GM19438 (cell line): ENCODE measurements at regions not wholly inside any gene's neighbourhood (a gene's known extent, or its start where the extent isn't known, plus 50 kb on each side); places are given as distances from the start of the nearest gene placed in this dataset.
A peak's percentile ranks its signal among the peaks of the same experiment; 100 is the strongest.

Experiments used
- ATAC-seq: cut with Tn5 transposase; IDR thresholded peaks from one replicate; pipeline ENCODE4 v1.9.1; 2021; ENCODE audit warnings: low read depth; ENCODE audit not compliant: unreplicated experiment

DNA sequence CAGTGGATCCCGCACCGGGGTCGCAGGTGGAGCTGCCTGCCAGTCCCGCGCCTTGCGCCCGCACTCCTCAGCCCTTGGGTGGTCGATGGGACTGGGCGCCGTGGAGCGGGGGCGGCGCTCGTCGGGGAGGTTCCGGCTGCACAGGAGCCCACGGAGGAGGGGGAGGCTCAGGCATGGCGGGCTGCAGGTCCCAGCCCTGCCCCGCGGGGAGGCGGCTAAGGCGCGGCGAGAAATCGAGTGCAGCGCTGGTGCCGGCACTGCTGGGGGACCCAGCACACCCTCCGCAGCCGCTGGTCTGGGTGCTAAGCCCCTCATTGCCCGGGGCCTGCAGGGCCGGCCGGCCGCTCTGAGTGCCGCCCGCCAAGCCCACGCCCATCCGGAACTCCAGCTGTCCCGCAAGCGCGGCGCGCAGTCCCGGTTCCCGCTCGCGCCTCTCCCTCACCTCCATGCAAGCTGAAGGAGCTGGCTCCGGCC, 120.6 kb upstream of the MEF2C start:
- no peak for ATAC-seq

DNA sequence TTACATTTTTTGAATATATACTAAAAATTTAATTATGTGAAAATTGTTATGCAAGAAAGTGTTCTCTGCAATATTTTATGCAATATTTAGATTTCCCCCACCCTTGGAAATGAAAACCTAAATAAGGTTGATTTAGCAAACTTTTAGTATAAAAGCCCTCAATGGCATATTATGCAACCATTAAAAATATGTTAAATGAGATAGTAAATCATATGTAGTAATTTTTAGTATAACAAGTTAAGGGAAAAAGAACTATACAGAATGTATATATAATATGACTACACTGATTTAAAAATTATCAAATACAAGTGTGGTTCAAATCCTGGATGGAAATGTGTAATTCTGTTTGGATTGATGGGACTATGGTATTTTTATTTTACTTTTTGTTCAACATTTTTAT, 116.9 kb upstream of the MEF2C start:
- ATAC-seq: no peak

DNA sequence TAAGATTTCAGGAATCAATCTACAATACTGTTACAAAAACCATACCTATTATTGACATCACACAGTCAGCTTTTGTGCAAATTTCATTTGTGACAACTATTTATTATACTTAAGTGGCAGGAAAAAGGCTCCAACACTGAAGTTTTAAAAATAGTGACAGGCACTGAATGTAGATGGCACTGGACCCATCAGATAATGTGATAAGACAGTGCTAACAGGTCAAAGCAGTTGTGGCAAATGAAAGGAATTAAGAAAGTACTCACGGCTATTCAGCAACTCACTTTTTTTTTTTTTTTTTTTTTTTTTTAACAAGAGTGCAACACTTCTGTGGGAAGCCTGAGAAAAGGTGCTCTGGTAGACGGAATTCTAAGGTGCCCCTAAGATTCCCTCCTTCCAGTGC, 115.0 kb upstream of the MEF2C start:
- no peak for ATAC-seq

DNA sequence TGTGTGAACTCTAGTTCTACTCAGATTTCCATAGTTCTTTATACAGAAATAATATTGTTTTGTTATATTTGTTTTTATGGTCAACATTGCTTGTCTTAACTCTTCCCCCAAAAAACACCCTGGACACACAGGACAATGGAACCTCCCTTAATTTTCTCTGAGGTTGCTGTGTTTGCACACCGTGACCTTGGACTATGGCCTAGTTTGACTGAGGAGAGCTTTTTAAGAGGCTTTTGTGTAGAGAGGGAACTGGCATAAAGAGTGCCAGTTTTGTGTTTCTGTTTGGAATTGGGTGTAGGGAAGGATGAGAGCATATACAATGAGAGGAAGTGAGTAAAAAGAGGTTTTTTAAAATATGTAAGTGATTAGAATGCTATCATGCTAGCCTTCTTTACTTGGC, 101.1 kb upstream of the MEF2C start:
- ATAC-seq: no peak

DNA sequence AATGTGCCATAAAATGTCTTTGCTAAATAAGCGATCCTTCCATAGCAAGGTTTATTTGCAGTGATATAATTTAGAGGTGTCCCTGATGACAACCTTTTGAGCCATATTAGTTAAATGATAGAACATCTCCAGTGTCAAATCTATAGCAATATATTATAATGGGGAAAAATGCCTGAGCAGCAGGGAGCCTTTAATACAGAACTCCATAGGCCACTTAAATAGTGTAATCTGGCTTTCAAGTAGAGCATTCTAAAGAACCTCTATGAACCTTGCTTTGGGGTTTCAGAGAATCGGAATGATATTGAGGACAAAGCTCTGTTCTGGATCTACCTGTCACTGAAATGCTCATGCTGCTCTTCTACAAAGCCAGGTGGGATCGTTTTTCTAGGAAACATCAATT, 96.7 kb upstream of the MEF2C start:
- no peak for ATAC-seq

DNA sequence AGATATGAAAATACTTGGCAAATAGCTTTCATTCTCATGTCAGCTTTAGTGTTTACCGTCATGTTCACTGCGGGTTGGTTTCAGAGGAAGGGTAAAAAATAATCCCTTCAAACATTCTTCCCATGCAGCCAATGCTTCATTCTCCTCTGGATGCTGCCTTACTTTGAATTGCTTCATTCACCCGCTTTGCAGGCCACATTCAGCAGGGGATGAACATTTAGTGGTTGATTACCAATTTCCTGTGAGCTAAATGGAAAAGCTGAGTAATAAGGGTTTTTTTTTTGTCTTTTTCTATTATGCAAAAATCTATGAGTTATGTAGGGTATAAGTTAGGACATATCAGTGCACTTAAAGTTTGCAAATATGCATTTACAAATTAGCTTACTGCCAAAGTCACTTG, 96.3 kb upstream of the MEF2C start:
- ATAC-seq: no peak

DNA sequence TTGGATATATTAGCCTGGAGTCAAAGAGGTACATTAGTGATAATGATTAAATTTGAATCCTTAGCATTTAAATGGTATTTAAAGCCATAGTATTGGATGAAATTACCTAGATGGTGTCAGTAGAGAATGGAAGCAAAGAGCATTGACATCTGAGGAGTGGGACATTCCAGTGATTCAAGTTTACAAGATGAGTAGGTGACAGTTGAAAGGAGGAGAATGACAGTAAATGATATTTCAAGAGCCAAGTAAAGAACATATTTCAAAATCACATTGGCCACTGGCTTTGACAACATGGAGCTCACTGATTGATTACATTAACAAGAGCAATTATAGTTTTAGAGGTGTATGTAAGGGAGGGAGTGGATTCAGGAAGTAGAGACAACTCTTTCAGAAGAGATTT, 93.9 kb upstream of the MEF2C start:
- ATAC-seq: no peak

DNA sequence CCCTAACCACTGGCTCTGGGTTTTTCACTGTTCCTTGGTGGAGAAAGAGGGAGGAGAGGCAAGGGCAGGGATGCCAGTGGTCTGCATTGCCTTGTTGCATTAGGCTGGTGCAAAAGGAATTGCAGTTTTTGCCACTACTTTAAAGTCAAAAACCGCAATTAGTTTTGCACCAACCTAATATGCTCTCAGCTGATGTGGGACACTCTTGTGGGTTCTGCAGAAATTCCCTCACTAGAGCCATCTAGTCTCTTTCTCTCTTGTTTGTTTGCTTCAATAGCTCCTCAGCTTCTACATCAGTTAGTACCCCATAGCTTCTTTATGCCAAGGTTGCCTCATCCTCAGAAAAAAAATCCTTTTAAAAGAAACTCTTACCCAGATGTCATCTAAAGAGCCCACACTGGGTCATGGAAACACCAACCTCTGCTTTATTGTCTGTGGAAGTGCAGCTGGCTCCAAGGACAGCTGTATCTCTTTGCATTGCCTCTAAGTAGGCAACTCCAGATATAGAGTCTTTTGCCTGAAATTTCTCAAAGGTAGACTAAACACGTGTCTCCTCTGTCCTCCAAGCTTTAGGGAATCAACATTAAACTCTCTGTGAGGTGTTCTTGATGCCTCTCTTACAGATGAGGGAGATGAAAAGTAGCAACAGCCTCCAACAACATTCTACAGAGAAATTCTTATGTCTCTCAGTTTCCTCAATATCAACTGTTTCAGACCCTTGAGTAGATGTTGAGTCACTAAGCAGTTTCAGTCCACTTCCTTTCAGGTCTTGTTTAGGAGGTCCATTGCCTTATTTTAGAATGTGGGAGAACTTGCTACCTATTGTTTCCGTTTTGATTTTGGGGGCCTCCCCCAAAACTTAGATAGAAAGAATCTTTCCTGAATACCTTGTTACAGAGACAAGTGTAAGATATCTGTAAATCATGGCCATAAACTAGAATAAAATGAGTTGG, 84.9 kb upstream of the MEF2C start:
- ATAC-seq: peak; percentile 83

DNA sequence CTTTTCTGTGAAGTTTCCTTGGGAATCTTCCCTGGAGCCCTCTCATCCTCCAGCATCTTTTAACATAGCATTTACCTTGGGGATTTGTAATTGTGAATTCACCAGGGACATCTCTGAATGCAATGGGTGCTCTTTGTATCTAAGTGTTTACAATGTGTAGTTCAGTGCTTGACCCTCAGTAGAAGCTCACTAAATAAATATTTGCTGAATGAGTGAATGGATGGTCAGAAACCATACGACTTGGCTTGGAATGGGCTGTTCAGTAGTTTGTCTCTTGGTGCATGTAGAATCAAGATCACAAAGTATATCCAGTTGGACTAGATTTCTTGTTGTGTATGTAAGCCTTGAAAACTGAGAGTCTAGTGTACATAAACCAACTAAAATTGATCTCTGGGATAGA, 81.8 kb upstream of the MEF2C start:
- no peak for ATAC-seq

DNA sequence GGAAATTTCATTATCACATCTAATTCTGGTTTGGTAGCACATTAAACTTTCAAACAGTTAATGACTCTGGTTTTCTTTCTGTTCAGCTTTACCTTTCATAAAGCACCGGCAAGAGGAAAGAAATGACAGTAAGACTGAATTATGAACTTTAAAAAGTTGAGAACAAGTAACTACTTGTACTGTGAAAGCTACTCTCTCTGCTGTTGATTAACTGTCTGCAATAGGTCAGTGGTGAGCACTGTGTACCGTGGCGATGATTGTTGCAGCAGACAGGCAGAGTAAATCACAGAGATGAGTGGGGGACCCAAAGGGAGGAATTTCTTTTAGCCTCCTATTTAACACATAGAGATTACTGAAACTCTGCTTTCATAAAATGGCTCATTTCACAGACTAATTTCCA, 74.0 kb upstream of the MEF2C start:
- ATAC-seq: no peak

DNA sequence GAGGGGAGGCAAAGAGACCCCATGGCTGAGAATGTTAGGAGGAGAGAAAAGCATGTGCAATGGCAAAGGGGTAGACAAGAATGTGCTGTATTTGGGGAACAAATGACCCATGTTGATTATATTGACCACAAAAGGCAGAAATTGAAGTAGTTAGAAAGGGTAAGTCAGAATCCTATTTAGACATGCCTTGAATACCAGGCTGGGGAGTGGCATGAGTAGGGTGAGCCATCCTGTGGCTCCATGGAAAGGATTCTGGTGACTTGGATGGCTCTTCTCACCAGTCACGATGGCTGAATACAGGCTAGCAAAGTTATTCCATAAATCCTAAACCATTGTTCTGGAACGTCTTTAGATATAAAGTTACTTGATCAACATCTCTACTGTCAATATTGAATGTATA, 73.4 kb upstream of the MEF2C start:
- ATAC-seq: no peak

DNA sequence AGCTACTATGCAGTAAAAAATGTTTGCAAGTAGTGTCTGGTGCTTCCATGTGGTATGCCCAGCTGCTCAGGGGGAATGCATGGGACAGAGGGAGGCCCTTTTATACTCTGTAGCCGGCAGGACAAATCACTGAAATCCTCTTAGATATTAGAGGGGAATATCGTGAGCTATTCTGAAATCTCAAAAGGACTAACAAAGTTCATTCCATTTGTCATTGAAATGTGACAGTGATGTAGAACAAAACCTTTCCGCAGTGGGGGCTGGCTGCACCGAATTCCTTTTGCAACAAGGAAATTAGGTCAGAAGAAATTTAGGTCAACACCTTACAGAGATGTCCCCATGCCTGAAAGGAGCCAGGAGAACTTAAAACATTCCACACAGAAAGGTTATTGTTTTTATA, 72.4 kb upstream of the MEF2C start:
- ATAC-seq: no peak

DNA sequence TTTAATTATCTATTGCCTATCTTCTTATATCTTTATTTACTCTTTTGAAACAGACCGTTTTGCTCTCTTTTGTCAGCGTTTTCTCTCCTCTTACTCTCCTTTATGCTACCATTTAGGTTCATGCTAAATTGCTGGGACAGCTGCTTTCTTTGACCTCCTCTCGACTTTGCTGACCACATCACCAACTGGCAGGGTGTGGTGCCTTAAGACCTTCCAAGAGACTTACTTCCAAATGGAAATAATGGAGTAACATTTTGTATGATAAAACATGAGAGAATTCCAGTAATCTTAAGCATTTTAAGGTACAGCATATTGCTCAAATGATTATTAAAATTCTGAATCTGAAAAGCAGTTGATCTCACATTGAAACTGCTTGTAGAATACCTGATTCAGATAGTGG, 71.5 kb upstream of the MEF2C start:
- no peak for ATAC-seq

DNA sequence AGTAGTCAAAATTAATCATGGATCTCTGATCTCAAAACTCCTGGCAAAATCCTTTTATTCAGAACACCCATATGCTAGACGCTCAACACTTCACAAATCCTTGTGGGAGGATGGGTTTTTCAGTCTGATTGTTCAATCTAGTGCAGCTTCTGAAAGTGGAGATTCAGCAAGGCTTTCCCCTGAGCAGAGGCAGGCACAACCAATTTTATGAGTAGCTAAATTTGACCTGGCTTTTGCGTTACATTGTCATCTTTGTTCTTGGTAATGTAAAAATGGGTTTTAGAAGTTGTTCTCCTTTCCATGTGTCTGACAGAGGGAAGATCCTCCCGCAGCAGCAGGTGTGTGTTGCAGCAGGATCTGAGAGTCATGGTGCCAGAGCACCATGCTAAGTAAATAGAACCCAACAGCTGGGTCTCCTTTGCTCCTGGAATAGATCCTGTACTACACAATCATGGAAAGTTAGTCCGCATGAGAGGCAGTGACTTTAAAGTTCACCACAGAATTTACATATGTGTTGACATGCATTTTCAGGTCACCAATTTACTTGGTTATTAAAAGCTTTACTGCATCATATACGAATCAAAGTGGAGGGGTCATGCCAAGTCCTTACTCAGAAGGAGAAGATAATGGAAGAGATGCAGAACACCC, 70.1 kb upstream of the MEF2C start:
- ATAC-seq: no peak

DNA sequence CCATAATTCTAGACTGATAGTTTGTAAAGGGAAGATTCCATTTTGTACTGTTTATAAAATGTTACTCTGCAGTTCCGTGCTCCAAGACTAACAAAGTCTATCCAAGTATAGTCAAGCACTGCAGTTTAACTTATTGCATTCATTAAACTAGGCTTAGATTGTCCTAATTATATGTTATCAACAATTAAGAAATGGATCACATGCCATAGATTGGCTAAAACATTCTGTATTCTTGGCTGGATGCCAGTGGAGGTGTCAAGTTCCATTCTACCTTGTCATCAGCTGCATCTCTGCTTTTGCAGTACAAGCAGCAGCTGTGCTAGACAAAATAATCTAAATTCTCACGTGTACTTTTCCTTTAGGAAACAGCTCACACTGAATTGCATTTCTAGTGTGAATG, 69.4 kb upstream of the MEF2C start:
- no peak for ATAC-seq

DNA sequence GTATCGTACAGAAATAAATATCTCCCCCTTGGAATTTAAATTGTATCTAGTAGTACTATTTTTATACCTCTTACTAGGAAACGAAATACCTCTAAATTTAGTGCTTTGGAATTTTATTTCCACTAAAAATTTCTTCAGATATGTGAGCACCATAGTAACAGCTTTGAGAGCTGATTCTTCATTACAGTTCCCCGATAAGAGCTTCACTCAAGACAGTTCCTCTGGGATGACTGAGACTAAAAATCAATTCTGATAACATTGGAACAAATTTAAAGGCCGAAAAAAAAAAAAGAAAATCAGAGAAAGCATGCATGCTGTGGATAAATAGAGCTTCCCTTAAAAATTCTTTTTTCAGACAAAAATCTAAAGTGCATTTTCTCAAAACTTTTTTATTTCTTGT, 68.5 kb upstream of the MEF2C start:
- ATAC-seq: no peak

DNA sequence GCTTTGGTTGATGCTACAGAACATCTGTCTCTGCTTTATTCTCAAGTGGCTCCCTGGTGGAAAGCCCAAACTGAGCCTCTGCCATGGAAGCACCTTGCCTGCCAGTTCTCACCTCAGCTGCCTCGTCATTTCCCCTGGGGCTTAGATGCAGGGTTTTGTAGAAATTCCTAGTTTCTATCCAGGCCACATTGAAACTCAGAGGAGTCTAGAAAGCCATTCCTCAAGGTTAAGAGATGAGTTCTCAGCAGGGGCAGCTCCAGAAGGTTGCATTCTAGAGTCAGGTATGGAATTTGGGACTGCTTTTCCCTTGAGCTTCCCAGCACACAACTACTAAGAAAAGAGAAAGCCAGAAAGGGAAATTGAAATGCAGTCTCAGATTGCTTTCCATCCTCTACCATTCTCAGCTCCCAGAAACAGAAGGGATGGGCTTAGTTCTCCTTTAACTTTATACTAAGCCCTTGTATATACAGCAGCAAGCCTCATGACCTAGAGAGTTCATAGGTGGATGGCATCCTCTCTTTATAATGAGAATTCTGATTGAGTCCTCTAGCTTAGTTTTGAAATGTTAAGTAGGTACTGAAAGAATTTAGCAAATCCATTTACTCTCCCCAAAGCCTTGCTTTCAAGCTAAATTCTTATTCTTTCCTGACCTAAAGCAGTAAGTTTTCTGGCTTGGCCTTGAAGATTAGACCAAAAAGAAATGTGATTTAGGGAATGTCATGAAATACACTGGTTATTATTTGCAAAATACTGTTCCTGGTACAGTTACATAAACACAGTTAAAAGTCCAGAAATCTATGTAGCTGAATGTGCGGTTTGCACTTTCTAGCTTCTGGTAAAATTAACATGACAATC, 66.0 kb upstream of the MEF2C start:
- no peak for ATAC-seq

DNA sequence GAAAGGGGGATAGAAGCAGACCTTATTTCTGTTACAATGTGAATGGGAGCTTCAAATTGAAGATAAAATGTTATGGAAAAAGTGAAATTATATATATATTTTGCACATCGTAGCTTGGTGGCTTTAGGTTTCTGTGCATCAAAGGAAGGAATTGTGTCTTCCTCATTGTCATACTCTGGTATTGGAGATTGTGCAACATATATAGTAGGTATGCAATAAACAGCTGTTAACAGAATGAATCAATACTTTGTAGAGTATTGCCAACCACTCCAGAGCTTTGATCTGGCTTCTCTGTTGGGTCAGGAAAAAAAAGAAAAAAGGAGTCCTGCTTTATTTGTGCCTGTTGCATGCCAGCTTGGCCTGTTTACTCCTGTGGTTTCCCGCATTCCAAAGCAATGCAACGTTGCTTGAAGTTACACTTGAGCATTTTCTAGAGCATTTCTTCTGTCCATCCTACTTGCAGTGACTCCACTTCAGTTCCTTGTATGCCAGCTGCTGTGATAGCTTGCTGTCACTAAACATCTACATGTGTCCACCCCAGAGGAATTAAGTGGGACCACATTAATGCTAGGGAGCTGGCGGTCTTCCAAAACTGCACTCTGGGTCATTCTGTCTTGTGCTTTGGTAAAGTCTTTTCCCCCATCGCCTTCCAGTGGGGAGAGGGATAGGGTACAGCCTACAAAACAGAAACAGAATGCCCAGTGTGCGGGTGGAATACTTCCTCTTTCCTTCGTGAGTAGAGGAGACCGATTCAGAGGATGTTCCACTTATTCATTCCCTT, 62.0 kb upstream of the MEF2C start:
- no peak for ATAC-seq

DNA sequence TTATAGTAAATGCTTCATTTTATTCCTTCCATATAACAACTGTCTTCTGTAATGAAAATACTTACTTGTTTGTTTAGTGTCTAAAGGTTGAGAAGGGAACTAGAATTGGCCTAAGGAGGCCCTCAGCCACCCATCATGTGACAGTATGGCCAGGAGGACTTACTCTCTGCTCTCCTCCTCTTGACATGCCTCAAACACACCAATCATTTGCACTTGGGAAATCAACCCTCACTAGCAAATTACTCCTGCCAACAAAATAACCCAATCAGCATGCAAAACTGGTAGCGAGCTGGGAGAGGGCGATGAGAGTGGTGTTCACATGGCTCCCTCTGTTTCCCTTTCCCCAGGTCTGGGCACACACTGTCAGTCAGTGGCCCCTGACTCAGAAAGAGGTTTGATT, 58.6 kb upstream of the MEF2C start:
- ATAC-seq: no peak

DNA sequence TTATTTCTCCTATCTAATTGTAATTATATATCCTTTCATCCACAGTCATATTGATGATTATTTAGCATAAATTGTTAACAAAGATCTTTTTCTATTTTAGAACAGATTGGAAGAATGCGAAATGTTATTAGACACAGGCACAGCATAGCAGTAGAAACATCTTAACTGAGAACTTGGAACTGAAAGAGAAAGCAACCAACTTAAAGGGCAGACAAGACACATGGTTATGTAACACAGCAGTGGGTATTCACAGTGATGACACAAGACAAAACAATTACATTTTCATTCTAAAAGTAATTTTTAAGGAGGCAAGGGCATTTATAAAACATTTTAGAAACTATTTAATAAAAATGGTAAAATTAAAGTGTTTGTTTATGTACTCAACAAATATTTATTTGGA, 57.7 kb upstream of the MEF2C start:
- ATAC-seq: no peak
